ENCODE measurements at regions not wholly inside any gene's neighbourhood (a gene's known extent, or its start where the extent isn't known, plus 50 kb on each side); places are given as distances from the start of the nearest gene placed in this dataset.

- CTCF ChIA-PET: no interaction called here
Measured at GRCh38 chr7:53656881-53657280, 621.4 kb downstream of the POM121L12 start.

GRCh38 chr7:53657586-53657985 lies 622.2 kb downstream of the POM121L12 start:
- POLR2A ChIA-PET: no interaction called here
- H3K27ac Mint-ChIP-seq: no peak overlapping the region
- DNase-seq: no peak
- CTCF ChIA-PET: no interaction called here
- peaks cover 19% of the 10 kb centered on the region for H3K9me3 Mint-ChIP-seq
- no peaks in the 10 kb centered on the region for H3K4me1 Mint-ChIP-seq
- H3K4me3 Mint-ChIP-seq: no peak overlapping the region
- H3K36me3 Mint-ChIP-seq (ENCODE audit: low read depth): no peaks in the 10 kb centered on the region
- H3K27me3 Mint-ChIP-seq: no peaks in the 10 kb centered on the region

More at GRCh38 chr7:53656881-53657280, 621.4 kb downstream of the POM121L12 start:
- DNase-seq: no peak
- H3K27me3 Mint-ChIP-seq: no peaks in the 10 kb centered on the region
- no peaks in the 10 kb centered on the region for H3K36me3 Mint-ChIP-seq (ENCODE audit: low read depth)
- peaks cover 18% of the 10 kb centered on the region for H3K9me3 Mint-ChIP-seq
- POLR2A ChIA-PET: no interaction called here
- no peak overlapping the region for H3K27ac Mint-ChIP-seq
- H3K4me3 Mint-ChIP-seq: no peak overlapping the region
- no peaks in the 10 kb centered on the region for H3K4me1 Mint-ChIP-seq

GRCh38 chr7:53658951-53659350 lies 623.5 kb downstream of the POM121L12 start:
- H3K4me1 Mint-ChIP-seq: no peaks in the 10 kb centered on the region
- POLR2A ChIA-PET: no interaction called here
- H3K27me3 Mint-ChIP-seq: no peaks in the 10 kb centered on the region

GRCh38 chr7:53661645-53662217 lies 626.3 kb downstream of the POM121L12 start:
- peaks cover 29% of the 10 kb centered on the region for H3K9me3 Mint-ChIP-seq
- no peaks in the 10 kb centered on the region for H3K36me3 Mint-ChIP-seq (ENCODE audit: low read depth)
- no peaks in the 10 kb centered on the region for H3K27me3 Mint-ChIP-seq
- no peak for DNase-seq
- POLR2A ChIA-PET: no interaction called here
- H3K27ac Mint-ChIP-seq: no peak overlapping the region
- H3K4me3 Mint-ChIP-seq: no peak overlapping the region
- H3K4me1 Mint-ChIP-seq: no peaks in the 10 kb centered on the region
- CTCF ChIA-PET: no interaction called here

More at GRCh38 chr7:53658951-53659350, 623.5 kb downstream of the POM121L12 start:
- H3K27ac Mint-ChIP-seq: no peak overlapping the region
- no peak for DNase-seq
- no peaks in the 10 kb centered on the region for H3K36me3 Mint-ChIP-seq (ENCODE audit: low read depth)
- peaks cover 23% of the 10 kb centered on the region for H3K9me3 Mint-ChIP-seq
- H3K4me3 Mint-ChIP-seq: no peak overlapping the region
- CTCF ChIA-PET: no interaction called here

GRCh38 chr7:53672681-53673080 lies 637.2 kb downstream of the POM121L12 start:
- Mint-ChIP-seq H3K4me3 (no peak overlapping the region), H3K9me3 (peaks cover 5% of the 10 kb centered on the region), H3K4me1 (no peaks in the 10 kb centered on the region), H3K36me3 (ENCODE audit: low read depth) (no peaks in the 10 kb centered on the region), H3K27ac (no peak overlapping the region), H3K27me3 (no peaks in the 10 kb centered on the region)
- ChIA-PET POLR2A (no interaction called here), CTCF (no interaction called here)
- DNase-seq: no peak

- H3K27me3 Mint-ChIP-seq: no peaks in the 10 kb centered on the region
- H3K9me3 Mint-ChIP-seq: peaks cover 10% of the 10 kb centered on the region
- ChIA-PET POLR2A (no interaction called here), CTCF (no interaction called here)
- DNase-seq: no peak
- H3K27ac Mint-ChIP-seq: no peak overlapping the region
- no peaks in the 10 kb centered on the region for H3K4me1 Mint-ChIP-seq
- H3K4me3 Mint-ChIP-seq: no peak overlapping the region
- H3K36me3 Mint-ChIP-seq (ENCODE audit: low read depth): no peaks in the 10 kb centered on the region
Measured at GRCh38 chr7:53675835-53676234, 640.4 kb downstream of the POM121L12 start.

- ChIA-PET POLR2A (no interaction called here), CTCF (no interaction called here)
- DNase-seq: no peak
- H3K27ac Mint-ChIP-seq: no peak overlapping the region
- H3K9me3 Mint-ChIP-seq: peaks cover 15% of the 10 kb centered on the region
- no peaks in the 10 kb centered on the region for H3K4me1 Mint-ChIP-seq
- H3K4me3 Mint-ChIP-seq: no peak overlapping the region
- no peaks in the 10 kb centered on the region for H3K36me3 Mint-ChIP-seq (ENCODE audit: low read depth)
- H3K27me3 Mint-ChIP-seq: no peaks in the 10 kb centered on the region
Measured at GRCh38 chr7:53684693-53685092, 649.3 kb downstream of the POM121L12 start.

- peaks cover 15% of the 10 kb centered on the region for H3K9me3 Mint-ChIP-seq
- POLR2A ChIA-PET: no interaction called here
Measured at GRCh38 chr7:53690411-53690810, 655.0 kb downstream of the POM121L12 start.

GRCh38 chr7:53697913-53698312 lies 662.5 kb downstream of the POM121L12 start:
- Mint-ChIP-seq H3K4me1 (no peaks in the 10 kb centered on the region), H3K4me3 (no peak overlapping the region), H3K27ac (no peak overlapping the region), H3K27me3 (no peaks in the 10 kb centered on the region), H3K9me3 (peaks cover 13% of the 10 kb centered on the region), H3K36me3 (ENCODE audit: low read depth) (no peaks in the 10 kb centered on the region)
- ChIA-PET CTCF (no interaction called here), POLR2A (no interaction called here)
- DNase-seq: no peak

More at GRCh38 chr7:53690411-53690810, 655.0 kb downstream of the POM121L12 start:
- no peaks in the 10 kb centered on the region for H3K36me3 Mint-ChIP-seq (ENCODE audit: low read depth)
- no peak for DNase-seq
- CTCF ChIA-PET: no interaction called here
- no peak overlapping the region for H3K4me3 Mint-ChIP-seq
- H3K4me1 Mint-ChIP-seq: no peaks in the 10 kb centered on the region
- no peaks in the 10 kb centered on the region for H3K27me3 Mint-ChIP-seq
- no peak overlapping the region for H3K27ac Mint-ChIP-seq

- Mint-ChIP-seq H3K36me3 (ENCODE audit: low read depth) (no peaks in the 10 kb centered on the region), H3K4me1 (no peaks in the 10 kb centered on the region), H3K9me3 (peaks cover 13% of the 10 kb centered on the region), H3K4me3 (no peak overlapping the region), H3K27ac (no peak overlapping the region), H3K27me3 (no peaks in the 10 kb centered on the region)
- CTCF ChIA-PET: no interaction called here
- POLR2A ChIA-PET: no interaction called here
- no peak for DNase-seq
Measured at GRCh38 chr7:53699215-53699837, 663.9 kb downstream of the POM121L12 start.

GRCh38 chr7:53719122-53719521 lies 683.7 kb downstream of the POM121L12 start:
- ChIA-PET CTCF (no interaction called here), POLR2A (no interaction called here)
- Mint-ChIP-seq H3K9me3 (peaks cover 12% of the 10 kb centered on the region), H3K27ac (no peak overlapping the region), H3K36me3 (ENCODE audit: low read depth) (no peaks in the 10 kb centered on the region), H3K4me3 (no peak overlapping the region), H3K27me3 (no peaks in the 10 kb centered on the region), H3K4me1 (no peaks in the 10 kb centered on the region)
- no peak for DNase-seq

GRCh38 chr7:53740971-53741370 lies 705.5 kb downstream of the POM121L12 start:
- Mint-ChIP-seq H3K9me3 (peaks cover 30% of the 10 kb centered on the region), H3K27ac (no peak overlapping the region), H3K4me1 (no peaks in the 10 kb centered on the region), H3K27me3 (no peaks in the 10 kb centered on the region), H3K4me3 (no peak overlapping the region), H3K36me3 (ENCODE audit: low read depth) (no peaks in the 10 kb centered on the region)
- POLR2A ChIA-PET: no interaction called here
- CTCF ChIA-PET: no interaction called here
- DNase-seq: no peak

GRCh38 chr7:53743697-53744402 lies 708.4 kb downstream of the POM121L12 start:
- no peak for DNase-seq
- CTCF ChIA-PET: no interaction called here
- Mint-ChIP-seq H3K4me3 (no peak overlapping the region), H3K36me3 (ENCODE audit: low read depth) (no peaks in the 10 kb centered on the region), H3K4me1 (no peaks in the 10 kb centered on the region), H3K27ac (no peak overlapping the region), H3K9me3 (peaks cover 30% of the 10 kb centered on the region), H3K27me3 (no peaks in the 10 kb centered on the region)
- POLR2A ChIA-PET: no interaction called here

GRCh38 chr7:53744403-53744760 lies 708.9 kb downstream of the POM121L12 start:
- POLR2A ChIA-PET: no interaction called here
- Mint-ChIP-seq H3K36me3 (ENCODE audit: low read depth) (no peaks in the 10 kb centered on the region), H3K27ac (no peak overlapping the region), H3K9me3 (peaks cover 29% of the 10 kb centered on the region), H3K4me3 (no peak overlapping the region), H3K4me1 (no peaks in the 10 kb centered on the region), H3K27me3 (no peaks in the 10 kb centered on the region)
- no peak for DNase-seq
- CTCF ChIA-PET: no interaction called here
